ENCODE measurements at regions not wholly inside any gene's neighbourhood (a gene's known extent, or its start where the extent isn't known, plus 50 kb on each side); places are given as distances from the start of the nearest gene placed in this dataset.

DNA sequence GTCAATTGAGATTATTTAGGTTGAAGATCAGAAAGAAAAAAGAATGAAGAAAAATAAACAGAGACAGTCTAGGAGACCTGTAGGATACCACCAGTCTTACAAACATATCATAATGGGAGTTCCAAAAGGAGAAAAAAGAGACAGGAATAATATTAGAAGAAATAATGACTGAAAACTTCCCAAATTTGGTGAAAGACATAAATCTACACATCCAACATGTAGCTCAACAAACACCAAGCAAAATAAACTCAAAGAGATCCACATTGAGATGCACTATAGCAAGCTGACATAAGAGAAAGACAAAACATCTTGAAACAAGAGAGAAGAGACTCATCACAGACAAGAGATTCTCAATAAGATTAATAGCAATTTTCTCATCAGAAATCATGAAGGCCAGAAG lies 274.0 kb downstream of the TFCP2L1 start:
- TF ChIP-seq, protein P1, sequence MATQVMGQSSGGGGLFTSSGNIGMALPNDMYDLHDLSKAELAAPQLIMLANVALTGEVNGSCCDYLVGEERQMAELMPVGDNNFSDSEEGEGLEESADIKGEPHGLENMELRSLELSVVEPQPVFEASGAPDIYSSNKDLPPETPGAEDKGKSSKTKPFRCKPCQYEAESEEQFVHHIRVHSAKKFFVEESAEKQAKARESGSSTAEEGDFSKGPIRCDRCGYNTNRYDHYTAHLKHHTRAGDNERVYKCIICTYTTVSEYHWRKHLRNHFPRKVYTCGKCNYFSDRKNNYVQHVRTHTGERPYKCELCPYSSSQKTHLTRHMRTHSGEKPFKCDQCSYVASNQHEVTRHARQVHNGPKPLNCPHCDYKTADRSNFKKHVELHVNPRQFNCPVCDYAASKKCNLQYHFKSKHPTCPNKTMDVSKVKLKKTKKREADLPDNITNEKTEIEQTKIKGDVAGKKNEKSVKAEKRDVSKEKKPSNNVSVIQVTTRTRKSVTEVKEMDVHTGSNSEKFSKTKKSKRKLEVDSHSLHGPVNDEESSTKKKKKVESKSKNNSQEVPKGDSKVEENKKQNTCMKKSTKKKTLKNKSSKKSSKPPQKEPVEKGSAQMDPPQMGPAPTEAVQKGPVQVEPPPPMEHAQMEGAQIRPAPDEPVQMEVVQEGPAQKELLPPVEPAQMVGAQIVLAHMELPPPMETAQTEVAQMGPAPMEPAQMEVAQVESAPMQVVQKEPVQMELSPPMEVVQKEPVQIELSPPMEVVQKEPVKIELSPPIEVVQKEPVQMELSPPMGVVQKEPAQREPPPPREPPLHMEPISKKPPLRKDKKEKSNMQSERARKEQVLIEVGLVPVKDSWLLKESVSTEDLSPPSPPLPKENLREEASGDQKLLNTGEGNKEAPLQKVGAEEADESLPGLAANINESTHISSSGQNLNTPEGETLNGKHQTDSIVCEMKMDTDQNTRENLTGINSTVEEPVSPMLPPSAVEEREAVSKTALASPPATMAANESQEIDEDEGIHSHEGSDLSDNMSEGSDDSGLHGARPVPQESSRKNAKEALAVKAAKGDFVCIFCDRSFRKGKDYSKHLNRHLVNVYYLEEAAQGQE (IDR thresholded peaks at IDR 0.05; ENCODE audit: low read depth): no peak
- TF ChIP-seq TCF12 (IDR thresholded peaks at IDR 0.05; ENCODE audit: low read depth): no peak
- TF ChIP-seq FOXM1 (IDR thresholded peaks at IDR 0.05; ENCODE audit: borderline replicate concordance, low read depth): no peak
- no peak for TF ChIP-seq EP300 (IDR thresholded peaks at IDR 0.05; ENCODE audit: borderline replicate concordance)
- no peak for TF ChIP-seq NFIC (IDR thresholded peaks at IDR 0.05)
- no peak for TF ChIP-seq ZBTB7A (IDR thresholded peaks at IDR 0.05; ENCODE audit: low read depth)
- TF ChIP-seq, protein P2, sequence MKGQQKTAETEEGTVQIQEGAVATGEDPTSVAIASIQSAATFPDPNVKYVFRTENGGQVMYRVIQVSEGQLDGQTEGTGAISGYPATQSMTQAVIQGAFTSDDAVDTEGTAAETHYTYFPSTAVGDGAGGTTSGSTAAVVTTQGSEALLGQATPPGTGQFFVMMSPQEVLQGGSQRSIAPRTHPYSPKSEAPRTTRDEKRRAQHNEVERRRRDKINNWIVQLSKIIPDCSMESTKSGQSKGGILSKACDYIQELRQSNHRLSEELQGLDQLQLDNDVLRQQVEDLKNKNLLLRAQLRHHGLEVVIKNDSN (IDR thresholded peaks at IDR 0.05): no peak
- TF ChIP-seq EGR1 (IDR thresholded peaks at IDR 0.05): no peak
- TF ChIP-seq, protein P3, sequence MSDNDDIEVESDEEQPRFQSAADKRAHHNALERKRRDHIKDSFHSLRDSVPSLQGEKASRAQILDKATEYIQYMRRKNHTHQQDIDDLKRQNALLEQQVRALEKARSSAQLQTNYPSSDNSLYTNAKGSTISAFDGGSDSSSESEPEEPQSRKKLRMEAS (IDR thresholded peaks at IDR 0.05): no peak
- TF ChIP-seq TAF1 (IDR thresholded peaks at IDR 0.05; ENCODE audit: low read depth): no peak

DNA sequence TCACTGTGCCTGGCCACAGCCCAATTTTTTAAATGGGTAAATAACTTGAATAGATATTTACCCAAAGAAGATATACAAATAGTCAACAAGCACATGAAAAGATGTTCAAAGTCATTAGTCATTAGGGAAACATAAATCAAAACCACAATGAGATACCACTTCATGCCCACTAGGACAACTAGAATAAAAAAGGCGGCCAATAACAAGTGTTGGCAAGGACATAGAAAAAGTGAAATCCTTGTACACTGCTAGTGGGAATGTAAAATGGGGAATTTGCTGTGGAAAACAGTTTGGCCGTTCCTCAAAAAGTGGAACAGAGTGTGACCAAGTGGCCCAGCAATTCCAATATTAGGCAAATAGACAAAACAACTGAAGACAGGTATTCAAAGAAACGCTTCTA lies 270.1 kb downstream of the TFCP2L1 start:
- TF ChIP-seq EP300 (IDR thresholded peaks at IDR 0.05; ENCODE audit: borderline replicate concordance): no peak
- TF ChIP-seq NFIC (IDR thresholded peaks at IDR 0.05): no peak
- TF ChIP-seq, protein P1 (IDR thresholded peaks at IDR 0.05; ENCODE audit: low read depth): no peak
- TF ChIP-seq, protein P2 (IDR thresholded peaks at IDR 0.05): no peak
- TF ChIP-seq EGR1 (IDR thresholded peaks at IDR 0.05): no peak
- no peak for TF ChIP-seq CEBPB (IDR thresholded peaks at IDR 0.05)
- TF ChIP-seq TEAD4 (IDR thresholded peaks at IDR 0.05): no peak
- no peak for TF ChIP-seq FOXM1 (IDR thresholded peaks at IDR 0.05; ENCODE audit: borderline replicate concordance, low read depth)
- no peak for TF ChIP-seq TCF12 (IDR thresholded peaks at IDR 0.05; ENCODE audit: low read depth)
- no peak for TF ChIP-seq ZBTB7A (IDR thresholded peaks at IDR 0.05; ENCODE audit: low read depth)
- TF ChIP-seq CREB1 (IDR thresholded peaks at IDR 0.05; ENCODE audit: low read depth): no peak

DNA sequence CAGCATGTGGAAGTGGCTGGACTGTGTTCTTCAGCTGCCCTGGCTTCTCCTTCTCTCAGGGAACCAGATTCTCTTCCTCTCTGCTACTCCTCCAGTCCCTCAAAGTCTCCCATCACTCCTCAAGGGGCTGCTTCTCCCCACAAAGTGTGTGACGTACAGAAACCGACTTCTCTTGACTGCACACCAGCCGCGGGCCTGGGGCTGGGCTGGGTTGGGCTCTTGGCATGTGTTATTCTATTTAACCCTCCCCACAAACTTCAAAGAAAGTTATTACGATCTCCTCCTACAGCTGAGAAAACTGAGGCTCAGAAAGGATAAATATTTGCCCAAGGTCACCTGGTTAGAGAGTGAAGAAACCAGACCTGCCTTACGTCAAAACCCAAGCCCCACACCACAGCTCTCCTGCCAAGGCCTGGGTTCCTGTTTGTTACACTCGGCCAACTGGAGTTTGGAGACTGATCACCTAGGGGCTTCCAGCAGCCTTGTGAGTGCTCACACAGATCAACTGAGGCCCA lies 269.0 kb downstream of the TFCP2L1 start:
- TF ChIP-seq, protein P1 (IDR thresholded peaks at IDR 0.05; ENCODE audit: low read depth): no peak
- no peak for TF ChIP-seq CEBPB (IDR thresholded peaks at IDR 0.05)
- TF ChIP-seq ZBTB7A (IDR thresholded peaks at IDR 0.05; ENCODE audit: low read depth): no peak
- TF ChIP-seq TAF1 (IDR thresholded peaks at IDR 0.05; ENCODE audit: low read depth): no peak
- TF ChIP-seq, protein P3 (IDR thresholded peaks at IDR 0.05): no peak
- no peak for TF ChIP-seq EP300 (IDR thresholded peaks at IDR 0.05; ENCODE audit: borderline replicate concordance)
- TF ChIP-seq YY1 (IDR thresholded peaks at IDR 0.05; ENCODE audit: low read depth): no peak
- TF ChIP-seq TCF12 (IDR thresholded peaks at IDR 0.05; ENCODE audit: low read depth): no peak
- no peak for TF ChIP-seq RAD21 (IDR thresholded peaks at IDR 0.05; ENCODE audit: low read depth)
- TF ChIP-seq CREB1 (IDR thresholded peaks at IDR 0.05; ENCODE audit: low read depth): no peak

DNA sequence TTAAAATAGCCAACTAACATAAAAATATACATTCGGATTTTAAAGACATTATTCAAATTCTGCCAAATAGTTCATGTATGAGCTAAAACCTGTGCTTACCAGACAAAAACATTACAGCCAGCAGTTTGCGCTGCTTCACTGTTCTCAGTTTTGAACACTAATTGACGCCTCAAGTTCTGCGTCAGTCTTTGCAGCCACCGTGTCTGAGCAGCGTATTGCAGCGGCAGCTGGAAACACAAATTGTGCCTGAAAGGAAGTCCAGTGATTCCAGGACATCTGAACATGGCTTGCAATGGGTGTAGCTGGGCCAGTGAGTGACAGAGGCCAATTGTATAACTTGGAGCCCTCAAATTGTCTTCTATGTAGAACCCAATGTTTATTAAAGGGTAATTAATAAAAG lies 267.6 kb downstream of the TFCP2L1 start:
- TF ChIP-seq TAF1 (IDR thresholded peaks at IDR 0.05; ENCODE audit: low read depth) (no peak), CREB1 (IDR thresholded peaks at IDR 0.05; ENCODE audit: low read depth) (no peak), TCF12 (IDR thresholded peaks at IDR 0.05; ENCODE audit: low read depth) (no peak), RAD21 (IDR thresholded peaks at IDR 0.05; ENCODE audit: low read depth) (no peak), CEBPB (IDR thresholded peaks at IDR 0.05) (no peak), ZBTB7A (IDR thresholded peaks at IDR 0.05; ENCODE audit: low read depth) (no peak), TEAD4 (IDR thresholded peaks at IDR 0.05) (no peak), EP300 (IDR thresholded peaks at IDR 0.05; ENCODE audit: borderline replicate concordance) (no peak), YY1 (IDR thresholded peaks at IDR 0.05; ENCODE audit: low read depth) (no peak), FOXM1 (IDR thresholded peaks at IDR 0.05; ENCODE audit: borderline replicate concordance, low read depth) (no peak), NFIC (IDR thresholded peaks at IDR 0.05) (no peak)
- TF ChIP-seq, protein P1 (IDR thresholded peaks at IDR 0.05; ENCODE audit: low read depth): no peak
- TF ChIP-seq, protein P2 (IDR thresholded peaks at IDR 0.05): no peak
- TF ChIP-seq, protein P3 (IDR thresholded peaks at IDR 0.05): no peak
